ENCODE measurements at regions not wholly inside any gene's neighbourhood (a gene's known extent, or its start where the extent isn't known, plus 50 kb on each side); places are given as distances from the start of the nearest gene placed in this dataset.

GRCh38 chrX:115491766-115492165 is 69.2 kb upstream of the PLS3 start:
- Histone ChIP-seq H3K9me3 (no peaks in the 10 kb centered on the region), H3K27me3 (no peaks in the 10 kb centered on the region), H3K27ac (peak overlapping the region in 2 of 4 donors; percentile 25 to 37), H3K4me3 (no peak overlapping the region), H3K4me1 (no peaks in the 10 kb centered on the region), H3K36me3 (no peaks in the 10 kb centered on the region)
- no peak for TF ChIP-seq CTCF (IDR thresholded peaks at IDR 0.05)
- no peak for TF ChIP-seq POLR2A (IDR thresholded peaks at IDR 0.05)
- no peak for TF ChIP-seq POLR2AphosphoS5 (IDR thresholded peaks at IDR 0.05)
- TF ChIP-seq EP300 (IDR thresholded peaks at IDR 0.05): no peak
- no peak for DNase-seq
- intact Hi-C loops (cut with DNase I): no loop called here

GRCh38 chrX:115493015-115493414 is 68.0 kb upstream of the PLS3 start:
- intact Hi-C loops (cut with DNase I): no loop called here
- no peak overlapping the region for H3K4me3 ChIP-seq
- no peaks in the 10 kb centered on the region for H3K9me3 ChIP-seq
- no peaks in the 10 kb centered on the region for H3K27me3 ChIP-seq
- no peaks in the 10 kb centered on the region for H3K36me3 ChIP-seq
- H3K27ac ChIP-seq: no peak overlapping the region
- no peak for DNase-seq
- TF ChIP-seq POLR2A (IDR thresholded peaks at IDR 0.05) (no peak), EP300 (IDR thresholded peaks at IDR 0.05) (no peak), POLR2AphosphoS5 (IDR thresholded peaks at IDR 0.05) (no peak), CTCF (IDR thresholded peaks at IDR 0.05) (no peak)
- no peaks in the 10 kb centered on the region for H3K4me1 ChIP-seq
- 37 to 73% methylated on average over 1 of the region's 1 CpG for WGBS, 2 donors

GRCh38 chrX:115494161-115494560 is 66.8 kb upstream of the PLS3 start:
- intact Hi-C loops (cut with DNase I): no loop called here
- H3K27me3 ChIP-seq: no peaks in the 10 kb centered on the region
- DNase-seq: no peak
- H3K9me3 ChIP-seq: no peaks in the 10 kb centered on the region
- TF ChIP-seq CTCF (IDR thresholded peaks at IDR 0.05) (no peak), POLR2A (IDR thresholded peaks at IDR 0.05) (no peak), EP300 (IDR thresholded peaks at IDR 0.05) (no peak), POLR2AphosphoS5 (IDR thresholded peaks at IDR 0.05) (no peak)
- H3K4me3 ChIP-seq: no peak overlapping the region
- 40 to 50% methylated on average over 3 of the region's 3 CpGs for WGBS, 2 donors
- no peaks in the 10 kb centered on the region for H3K4me1 ChIP-seq
- H3K36me3 ChIP-seq: no peaks in the 10 kb centered on the region
- no peak overlapping the region for H3K27ac ChIP-seq

GRCh38 chrX:115499112-115499805 is 61.7 kb upstream of the PLS3 start:
- no peak for DNase-seq
- Histone ChIP-seq H3K36me3 (no peaks in the 10 kb centered on the region), H3K9me3 (no peaks in the 10 kb centered on the region), H3K27me3 (no peaks in the 10 kb centered on the region), H3K4me3 (no peak overlapping the region), H3K27ac (no peak overlapping the region), H3K4me1 (no peaks in the 10 kb centered on the region)
- 63 to 71% methylated on average over 3 of the region's 3 CpGs for WGBS, 2 donors
- intact Hi-C loops (cut with DNase I): no loop called here
- TF ChIP-seq POLR2A (IDR thresholded peaks at IDR 0.05) (no peak), POLR2AphosphoS5 (IDR thresholded peaks at IDR 0.05) (no peak), CTCF (IDR thresholded peaks at IDR 0.05) (no peak), EP300 (IDR thresholded peaks at IDR 0.05) (no peak)

GRCh38 chrX:115503099-115503498 is 57.9 kb upstream of the PLS3 start:
- TF ChIP-seq EP300 (IDR thresholded peaks at IDR 0.05) (no peak), POLR2A (IDR thresholded peaks at IDR 0.05) (no peak), POLR2AphosphoS5 (IDR thresholded peaks at IDR 0.05) (no peak), CTCF (IDR thresholded peaks at IDR 0.05) (no peak)
- H3K27ac ChIP-seq: no peak overlapping the region
- H3K4me1 ChIP-seq: no peaks in the 10 kb centered on the region
- H3K4me3 ChIP-seq: no peak overlapping the region
- H3K36me3 ChIP-seq: no peaks in the 10 kb centered on the region
- intact Hi-C loops (cut with DNase I): no loop called here
- WGBS, 2 donors: 44 to 67% methylated on average over 3 of the region's 3 CpGs
- no peak for DNase-seq
- H3K27me3 ChIP-seq: no peaks in the 10 kb centered on the region
- no peaks in the 10 kb centered on the region for H3K9me3 ChIP-seq
